ENCODE measurements at regions not wholly inside any gene's neighbourhood (a gene's known extent, or its start where the extent isn't known, plus 50 kb on each side); places are given as distances from the start of the nearest gene placed in this dataset.

DNA sequence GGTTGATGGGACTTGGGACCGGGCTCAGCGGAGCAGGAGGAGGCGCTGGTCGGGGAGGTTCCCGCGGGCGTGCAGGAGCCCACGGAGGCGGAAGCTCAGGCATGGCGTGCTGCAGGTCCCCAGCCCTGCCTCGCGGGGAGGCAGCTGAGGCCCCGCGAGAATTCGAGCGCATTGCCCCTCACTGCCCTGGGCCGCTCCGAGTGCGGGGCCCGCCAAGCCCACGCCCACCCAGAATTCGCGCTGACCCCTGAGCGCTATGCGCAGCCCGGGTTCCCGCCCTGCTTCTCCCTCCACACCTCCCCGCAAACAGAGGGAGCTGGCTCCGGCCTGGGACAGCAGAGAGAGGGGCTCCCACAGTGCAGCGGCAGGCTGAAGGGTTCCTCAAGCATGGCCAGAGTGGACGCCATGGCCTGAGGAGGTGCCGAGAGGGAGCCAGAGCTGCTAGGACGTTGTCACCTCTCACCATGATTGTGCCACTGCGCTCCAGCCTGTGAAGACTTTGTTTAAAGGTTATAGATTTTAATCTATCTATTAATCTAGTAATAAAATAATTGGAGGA, 357.2 kb upstream of the RGPD4 start:
- no peak for DNase-seq
- no peak overlapping the region for H3K27ac ChIP-seq
- no peak overlapping the region for H3K4me3 ChIP-seq
- no peaks in the 10 kb centered on the region for H3K4me1 ChIP-seq
- H3K27me3 ChIP-seq, result no peaks in the 10 kb centered on the region
- TF ChIP-seq POLR2A (IDR thresholded peaks at IDR 0.05) (no peak), CTCF (IDR thresholded peaks at IDR 0.05) (no peak)
- WGBS, 2 donors, result 79 to 85% methylated on average over 4 of the region's 34 CpGs
- H3K9me3 ChIP-seq, result peaks cover 0 to 3% (median 0%) of the 10 kb centered on the region in 3 donors
- no peaks in the 10 kb centered on the region for H3K36me3 ChIP-seq
- intact Hi-C loops (cut with DNase I), result no loop called here

DNA sequence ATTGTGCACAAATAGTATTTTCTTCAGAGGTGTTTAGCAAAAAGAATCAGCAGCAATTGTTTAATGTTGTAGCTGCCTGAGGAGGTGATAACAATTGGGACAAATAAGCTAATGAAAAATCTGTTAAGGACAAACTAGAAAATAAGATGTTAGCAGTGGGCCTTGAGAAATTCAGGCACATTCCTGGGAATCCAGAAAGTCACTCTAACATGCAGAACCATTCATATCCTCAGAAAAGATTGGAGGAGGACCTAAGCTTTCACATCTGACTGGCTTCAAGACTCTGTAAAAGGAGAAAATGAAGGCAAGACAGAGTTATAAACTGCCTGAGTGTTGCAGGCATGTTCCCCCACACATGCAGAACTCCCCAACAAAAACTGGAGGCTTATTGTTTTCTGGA, 353.5 kb upstream of the RGPD4 start:
- DNase-seq, result no peak
- H3K9me3 ChIP-seq, result peaks cover 0 to 3% (median 0%) of the 10 kb centered on the region in 3 donors
- intact Hi-C loops (cut with DNase I), result no loop called here
- H3K27ac ChIP-seq, result no peak overlapping the region
- no peaks in the 10 kb centered on the region for H3K27me3 ChIP-seq
- TF ChIP-seq CTCF (IDR thresholded peaks at IDR 0.05), result no peak
- no peak for TF ChIP-seq POLR2A (IDR thresholded peaks at IDR 0.05)
- H3K4me3 ChIP-seq, result no peak overlapping the region
- H3K36me3 ChIP-seq, result no peaks in the 10 kb centered on the region
- no peaks in the 10 kb centered on the region for H3K4me1 ChIP-seq

- no peaks in the 10 kb centered on the region for H3K27me3 ChIP-seq
- WGBS, 2 donors, result 55 to 76% methylated on average over 2 of the region's 2 CpGs
- DNase-seq, result no peak
- no peak overlapping the region for H3K27ac ChIP-seq
- TF ChIP-seq POLR2A (IDR thresholded peaks at IDR 0.05), result no peak
- no peak for TF ChIP-seq CTCF (IDR thresholded peaks at IDR 0.05)
- no peaks in the 10 kb centered on the region for H3K9me3 ChIP-seq
- H3K4me3 ChIP-seq, result no peak overlapping the region
- H3K4me1 ChIP-seq, result no peaks in the 10 kb centered on the region
- intact Hi-C loops (cut with DNase I), result no loop called here
- H3K36me3 ChIP-seq, result no peaks in the 10 kb centered on the region
Measured at GRCh38 chr2:107475859-107476258, 350.8 kb upstream of the RGPD4 start.

GRCh38 chr2:107502539-107502938, 324.2 kb upstream of the RGPD4 start:
- no peak overlapping the region for H3K4me3 ChIP-seq
- intact Hi-C loops (cut with DNase I), result no loop called here
- no peak for DNase-seq

More at GRCh38 chr2:107502539-107502938, 324.2 kb upstream of the RGPD4 start:
- TF ChIP-seq POLR2A (IDR thresholded peaks at IDR 0.05), result no peak
- no peak for TF ChIP-seq CTCF (IDR thresholded peaks at IDR 0.05)
- Histone ChIP-seq H3K4me1 (no peaks in the 10 kb centered on the region), H3K9me3 (no peaks in the 10 kb centered on the region), H3K36me3 (no peaks in the 10 kb centered on the region), H3K27ac (no peak overlapping the region), H3K27me3 (no peaks in the 10 kb centered on the region)

Data from esophagus squamous epithelium (tissue), 5 donors.